ENCODE measurements at regions not wholly inside any gene's neighbourhood (a gene's known extent, or its start where the extent isn't known, plus 50 kb on each side); places are given as distances from the start of the nearest gene placed in this dataset.

DNA sequence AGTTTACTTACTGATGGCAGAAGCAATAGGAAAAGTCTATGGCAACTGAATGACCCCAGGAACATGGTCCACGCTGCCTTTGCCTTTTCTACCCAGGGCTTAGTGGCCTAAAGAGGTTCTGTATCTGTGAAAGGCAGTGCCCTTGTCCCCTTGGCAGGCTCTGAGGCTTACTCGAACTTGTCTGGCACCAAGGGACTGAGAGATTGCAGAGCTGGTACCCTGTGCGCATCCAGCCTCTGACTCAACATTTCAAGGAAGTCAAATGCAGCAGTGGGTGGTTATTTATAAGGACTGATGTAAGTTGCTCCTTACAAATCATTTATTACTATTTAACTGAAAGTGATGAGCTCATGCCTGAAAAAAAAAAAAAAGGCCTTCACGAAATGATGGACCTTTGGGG lies 299.9 kb upstream of the MYOCD start:
- no peak for TF ChIP-seq LEF1 (IDR thresholded peaks at IDR 0.05; ENCODE audit: borderline replicate concordance)
- TF ChIP-seq BHLHE40 (IDR thresholded peaks at IDR 0.05; ENCODE audit: borderline replicate concordance): no peak
- TF ChIP-seq ELF4 (IDR thresholded peaks at IDR 0.05): no peak
- no peak for TF ChIP-seq HDGF (IDR thresholded peaks at IDR 0.05; ENCODE audit: borderline replicate concordance)
- no peak for TF ChIP-seq FOXA1 (IDR thresholded peaks at IDR 0.05)
